Spleen (tissue), 11 donors: ENCODE measurements at regions not wholly inside any gene's neighbourhood (a gene's known extent, or its start where the extent isn't known, plus 50 kb on each side); places are given as distances from the start of the nearest gene placed in this dataset.

Experiments used
- DNase-seq: peaks from one replicate; pipeline ENCODE4 v3.0.0-alpha.2; 2020
- H3K27ac ChIP-seq, 8 donors: fragments of 200-600 bp; sonication (generic) in 7 of 8; 1 replicate in 4 of 8; 2 replicates in 4 of 8; pipeline versions ENCODE4 v1.5.0 to v1.8.0; 2016 to 2021; ENCODE audit warnings: inconsistent platforms in 4 of 8, mild to moderate bottlenecking in 4 of 8, moderate library complexity in 1 of 8
- H3K27me3 ChIP-seq, 7 donors: fragments of 200-600 bp; sonication (generic) in 6 of 7; replicated peaks in 1 of 7; 1 replicate in 4 of 7; 2 replicates in 3 of 7; pipeline versions ENCODE4 v1.5.0 to v1.8.0; 2016 to 2021; ENCODE audit warnings: inconsistent platforms in 3 of 7, mild to moderate bottlenecking in 1 of 7
- H3K36me3 ChIP-seq, 6 donors: fragments of 200-600 bp; sonication (generic) in 5 of 6; 1 replicate in 4 of 6; 2 replicates in 2 of 6; pipeline versions ENCODE4 v1.5.0 to v1.8.0; 2016 to 2021; ENCODE audit warnings: inconsistent platforms in 2 of 6
- H3K4me1 ChIP-seq, 6 donors: fragments of 200-600 bp; sonication (generic) in 5 of 6; 1 replicate in 3 of 6; 2 replicates in 3 of 6; pipeline versions ENCODE4 v1.5.0 to v1.8.0; 2016 to 2021; ENCODE audit warnings: inconsistent platforms in 3 of 6
- H3K4me3 ChIP-seq, 8 donors: fragments of 200-600 bp; sonication (generic) in 7 of 8; 1 replicate in 4 of 8; 2 replicates in 4 of 8; pipeline versions ENCODE4 v1.5.0 to v1.8.0; 2016 to 2021; ENCODE audit warnings: inconsistent platforms in 4 of 8, mild to moderate bottlenecking in 4 of 8, moderate library complexity in 2 of 8
- H3K9me3 ChIP-seq, 8 donors: fragments of 200-600 bp; sonication (generic) in 7 of 8; 1 replicate in 4 of 8; 2 replicates in 4 of 8; pipeline versions ENCODE4 v1.5.0 to v1.8.0; 2016 to 2021; ENCODE audit warnings: inconsistent platforms in 4 of 8
- CTCF ChIP-seq, 11 experiments: fragments of 200-600 bp in 7 of 11; fragments of 450-650 bp in 4 of 11; sonication (generic) in 4 of 11; IDR thresholded peaks in 8 of 11; conservative IDR thresholded peaks in 3 of 11; 1 replicate in 7 of 11; 2 replicates in 4 of 11; pipeline versions ENCODE4 v1.4.0 to v1.8.0; 2016 to 2021; ENCODE audit warnings: antibody characterized with exemption in 11 of 11, inconsistent platforms in 4 of 11, mild to moderate bottlenecking in 1 of 11
- POLR2A ChIP-seq, 3 donors: fragments of 450-650 bp; IDR thresholded peaks; one replicate each; pipeline ENCODE4 v1.5.1; 2017; ENCODE audit warnings: antibody characterized with exemption in 3 of 3, mild to moderate bottlenecking in 1 of 3
- POLR2AphosphoS5 ChIP-seq, 3 donors: sonication (generic); formaldehyde crosslinking; IDR thresholded peaks; one replicate each; pipeline ENCODE4 v1.5.1; 2017; ENCODE audit warnings: antibody characterized with exemption in 3 of 3
- WGBS, 5 donors: extraction: QIAGEN DNeasy Blood & Tissue Kit in 3 of 5; methylation state at CpG; one replicate each; pipeline versions ENCODE4 v1.1.5 to v1.1.7; 2013 to 2018; 5-methylcytosine and 5-hydroxymethylcytosine counted together
- intact Hi-C: fragments of 100-400 bp; cut with DNase I; formaldehyde crosslinking; loops from one replicate; pipeline ENCODE4 v1.15.0; 2023; ENCODE audit warnings: low total_unique reads
- donor health status: healthy with polysubstance abuse.
- donor health status: DM: no; HTN: no; CAD: no; lungs with moderate emphysema.
- donor health status: DM: no; HTN: no; CAD: no.
- donor health status: Bipolar disorder and iron deficiency.
- donor health status: healthy.
- donor health status: DM: no; HTN: no; CAD: no.
- donor health status: DM: yes; HTN: yes; CAD: no.

DNA sequence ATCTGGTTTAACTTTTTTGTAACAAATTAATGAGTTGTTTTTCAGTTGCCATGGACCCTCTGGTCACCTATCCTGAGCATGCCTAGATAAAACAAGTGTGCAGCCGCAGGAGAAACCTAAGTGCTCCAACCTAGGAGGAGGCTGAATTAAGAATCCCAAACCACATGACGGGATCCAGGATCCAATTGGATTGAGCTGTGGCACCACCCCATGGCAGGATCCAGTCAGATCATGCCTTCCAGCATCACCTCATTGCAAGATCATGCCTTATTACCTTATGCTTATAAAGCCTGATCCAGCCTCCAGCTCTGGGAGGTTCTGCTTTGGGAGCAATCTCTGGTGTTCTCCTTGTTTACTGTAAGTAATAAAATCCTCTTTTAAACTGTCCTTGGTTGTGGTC, 662.0 kb downstream of the TLR4 start:
- DNase-seq: no peak
- Histone ChIP-seq H3K9me3 (peaks cover 0 to 17% (median 13%) of the 10 kb centered on the region in 8 donors), H3K27me3 (no peaks in the 10 kb centered on the region), H3K4me1 (no peaks in the 10 kb centered on the region), H3K36me3 (no peaks in the 10 kb centered on the region), H3K4me3 (no peak overlapping the region), H3K27ac (no peak overlapping the region)
- WGBS, 5 donors: 65 to 87% (median 78%) methylated on average over 2 of the region's 2 CpGs
- intact Hi-C loops: no loop called here
- TF ChIP-seq POLR2A (IDR thresholded peaks at IDR 0.05): no peak
- no peak for TF ChIP-seq POLR2AphosphoS5 (IDR thresholded peaks at IDR 0.05)
- TF ChIP-seq CTCF (IDR thresholded peaks at IDR 0.05 in 8 of 11, conservative IDR thresholded peaks at IDR 0.05 in 3 of 11): no peak

- Histone ChIP-seq H3K27ac (no peak overlapping the region), H3K4me1 (no peaks in the 10 kb centered on the region), H3K27me3 (no peaks in the 10 kb centered on the region), H3K9me3 (peaks cover 0 to 17% (median 13%) of the 10 kb centered on the region in 8 donors), H3K36me3 (no peaks in the 10 kb centered on the region), H3K4me3 (no peak overlapping the region)
- DNase-seq: no peak
- intact Hi-C loops: no loop called here
- no peak for TF ChIP-seq POLR2AphosphoS5 (IDR thresholded peaks at IDR 0.05)
- no peak for TF ChIP-seq POLR2A (IDR thresholded peaks at IDR 0.05)
- TF ChIP-seq CTCF (IDR thresholded peaks at IDR 0.05 in 8 of 11, conservative IDR thresholded peaks at IDR 0.05 in 3 of 11): no peak
Observed at GRCh38 chr9:118367383-118367782, 663.2 kb downstream of the TLR4 start.

DNA sequence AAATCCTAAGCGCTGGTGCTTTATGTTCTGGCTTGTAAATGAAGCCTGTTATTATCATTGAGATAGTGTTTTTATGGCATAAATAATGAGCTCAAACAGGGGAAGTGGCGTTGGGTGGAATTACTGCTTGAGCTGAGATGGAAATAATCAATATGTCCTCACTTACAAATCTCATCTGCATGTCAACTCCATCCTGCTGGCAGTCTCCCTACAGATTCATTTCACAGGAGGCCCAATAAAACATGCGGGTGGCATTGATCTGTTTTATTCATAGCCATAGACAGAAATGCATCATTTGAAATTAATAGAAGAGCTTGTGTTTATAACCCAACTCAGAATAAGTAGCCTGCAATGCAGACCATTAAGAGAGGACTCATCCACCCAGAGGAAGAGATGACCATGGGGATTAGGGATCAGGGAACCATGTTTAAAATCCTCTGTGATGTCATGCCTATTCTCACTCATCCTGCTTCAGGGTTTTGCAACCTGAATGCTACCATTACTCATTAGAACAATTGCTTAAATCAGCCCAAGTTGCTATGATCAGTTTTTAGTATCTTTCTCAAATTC, 680.4 kb downstream of the TLR4 start:
- H3K4me3 ChIP-seq: no peak overlapping the region
- no peaks in the 10 kb centered on the region for H3K27me3 ChIP-seq
- no peaks in the 10 kb centered on the region for H3K4me1 ChIP-seq
- no peaks in the 10 kb centered on the region for H3K9me3 ChIP-seq
- DNase-seq: no peak
- H3K27ac ChIP-seq: no peak overlapping the region
- no peaks in the 10 kb centered on the region for H3K36me3 ChIP-seq
- 70 to 80% (median 74%) methylated on average over 3 of the region's 3 CpGs for WGBS, 5 donors
- TF ChIP-seq POLR2A (IDR thresholded peaks at IDR 0.05) (no peak), CTCF (IDR thresholded peaks at IDR 0.05 in 8 of 11, conservative IDR thresholded peaks at IDR 0.05 in 3 of 11) (no peak)
- intact Hi-C loops: no loop called here

DNA sequence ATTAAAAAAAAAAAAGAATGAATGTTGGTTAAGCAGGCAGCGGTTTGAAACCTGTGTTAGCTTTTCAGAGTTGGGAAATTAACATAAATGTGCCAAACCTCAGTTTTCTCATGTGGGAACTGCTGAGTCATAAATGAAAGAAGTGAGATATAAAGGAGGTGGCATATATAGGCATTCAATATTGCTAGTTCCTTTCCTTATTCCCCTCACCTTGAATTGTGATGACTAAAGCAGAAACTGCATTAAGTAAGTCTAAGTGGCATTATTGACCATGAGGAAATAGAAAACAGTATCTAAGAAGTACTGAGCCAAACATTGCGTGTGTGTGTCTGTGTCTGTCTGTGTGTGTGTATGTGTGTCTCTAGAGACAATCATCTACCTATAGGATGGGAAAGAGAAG, 691.2 kb downstream of the TLR4 start:
- H3K27ac ChIP-seq: no peak overlapping the region
- H3K4me3 ChIP-seq: no peak overlapping the region
- no peaks in the 10 kb centered on the region for H3K27me3 ChIP-seq
- H3K4me1 ChIP-seq: no peaks in the 10 kb centered on the region
- H3K9me3 ChIP-seq: no peaks in the 10 kb centered on the region
- TF ChIP-seq POLR2AphosphoS5 (IDR thresholded peaks at IDR 0.05) (no peak), CTCF (IDR thresholded peaks at IDR 0.05 in 8 of 11, conservative IDR thresholded peaks at IDR 0.05 in 3 of 11) (no peak), POLR2A (IDR thresholded peaks at IDR 0.05) (no peak)
- no peaks in the 10 kb centered on the region for H3K36me3 ChIP-seq
- 55 to 76% (median 68%) methylated on average over 2 of the region's 2 CpGs for WGBS, 5 donors
- no peak for DNase-seq
- intact Hi-C loops: no loop called here
